IMR-90 (cell line): ENCODE measurements at regions not wholly inside any gene's neighbourhood (a gene's known extent, or its start where the extent isn't known, plus 50 kb on each side); places are given as distances from the start of the nearest gene placed in this dataset.

Source experiments
- ATAC-seq: fragments of 200-7000 bp; cut with Tn5 transposase; 2 replicates; pipeline ENCODE4 v1.9.1; 2020; ENCODE audit warnings: low read depth, mild to moderate bottlenecking, moderate library complexity
- BruUV-seq: library from RNA; stranded (reverse); fragments of 400-500 nt; replicated peaks from 2 replicates; lab custom pipeline; 2021; lab: Mats Ljungman, UMichigan
- CTCF ChIA-PET: fragments of 300-600 bp; formaldehyde crosslinking; extraction: SDS; loops from one replicate; lab custom pipeline; 2021; ENCODE audit warnings: antibody characterized with exemption; lab: Yijun Ruan, JAX
- POLR2A ChIA-PET: fragments of 300-600 bp; sonication (Branson Sonifier 250); formaldehyde crosslinking; loops from one replicate; lab custom pipeline; 2022; ENCODE audit warnings: antibody characterized with exemption; ENCODE audit not compliant: unreplicated experiment; lab: Charles Lee
- DNase-seq: peaks from one replicate; pipeline ENCODE4 v3.0.0; 2013
- H2AFZ ChIP-seq: replicated peaks from 2 replicates; pipeline ENCODE3; 2013; ENCODE audit warnings: low read length, mild to moderate bottlenecking; ENCODE audit not compliant: poor library complexity
- H2AK5ac ChIP-seq: 2 replicates; pipeline ENCODE4 v1.6.1; 2013; ENCODE audit warnings: low read depth, low read length, inconsistent platforms
- H2AK9ac ChIP-seq: replicated peaks from 2 replicates; pipeline ENCODE3; 2013; ENCODE audit warnings: mild to moderate bottlenecking, low read depth, low read length, moderate library complexity; ENCODE audit not compliant: poor library complexity
- H2BK120ac ChIP-seq: 2 replicates; pipeline ENCODE4 v1.6.1; 2013; ENCODE audit warnings: low read depth, low read length, inconsistent platforms
- H2BK15ac ChIP-seq: 3 replicates; pipeline ENCODE4 v1.6.1; 2013; ENCODE audit warnings: low read depth, low read length, inconsistent platforms
- H2BK20ac ChIP-seq: 2 replicates; pipeline ENCODE4 v1.6.1; 2013; ENCODE audit warnings: low read depth, mild to moderate bottlenecking, inconsistent platforms, low read length, moderate library complexity
- H2BK5ac ChIP-seq: 2 replicates; pipeline ENCODE4 v1.6.1; 2013; ENCODE audit warnings: mild to moderate bottlenecking, low read depth, low read length, inconsistent platforms; ENCODE audit not compliant: poor library complexity, severe bottlenecking
- H3K14ac ChIP-seq: replicated peaks from 2 replicates; pipeline ENCODE4 v1.6.1; 2013; ENCODE audit warnings: low read depth, low read length, inconsistent platforms
- H3K18ac ChIP-seq: 2 replicates; pipeline ENCODE4 v1.6.1; 2013; ENCODE audit warnings: low read depth, low read length, control low read depth
- H3K23ac ChIP-seq: 2 replicates; pipeline ENCODE4 v1.6.1; 2013; ENCODE audit warnings: low read depth, low read length, inconsistent platforms
- H3K27ac ChIP-seq: 2 replicates; pipeline ENCODE4 v1.5.1; 2013; ENCODE audit warnings: mild to moderate bottlenecking, control low read depth, low read length; ENCODE audit not compliant: insufficient read depth
- H3K27me3 ChIP-seq: 2 replicates; pipeline ENCODE4 v1.6.1; 2013; ENCODE audit warnings: low read length; ENCODE audit not compliant: control insufficient read depth, insufficient read depth
- H3K36me3 ChIP-seq: 2 replicates; pipeline ENCODE4 v1.6.1; 2013; ENCODE audit warnings: low read length, mixed read lengths; ENCODE audit not compliant: control insufficient read depth, insufficient read depth
- H3K4ac ChIP-seq: 2 replicates; pipeline ENCODE4 v1.6.1; 2013; ENCODE audit warnings: low read depth, low read length, inconsistent platforms
- H3K4me1 ChIP-seq: 2 replicates; pipeline ENCODE4 v1.6.1; 2013; ENCODE audit warnings: low read length, mixed read lengths; ENCODE audit not compliant: control insufficient read depth, insufficient read depth
- H3K4me2 ChIP-seq: 2 replicates; pipeline ENCODE4 v1.6.1; 2013; ENCODE audit warnings: low read depth, mild to moderate bottlenecking, control low read depth, low read length, moderate library complexity
- H3K4me3 ChIP-seq: 2 replicates; pipeline ENCODE4 v1.5.1; 2013; ENCODE audit warnings: low read depth, mild to moderate bottlenecking, control low read depth, low read length, moderate library complexity; ENCODE audit not compliant: insufficient read depth
- H3K56ac ChIP-seq: 2 replicates; pipeline ENCODE4 v1.6.1; 2013; ENCODE audit warnings: low read length, inconsistent platforms; ENCODE audit not compliant: insufficient read depth; ENCODE audit errors: extremely low read depth
- H3K79me1 ChIP-seq, 2 experiments: 2 replicates each; pipeline ENCODE4 v1.6.1; 2013; ENCODE audit warnings: low read length in 2 of 2, inconsistent platforms in 1 of 2, low read depth in 1 of 2
- H3K9ac ChIP-seq: 2 replicates; pipeline ENCODE4 v1.6.1; 2013; ENCODE audit warnings: low read depth, low read length, control low read depth
- H3K9me1 ChIP-seq: 2 replicates; pipeline ENCODE4 v1.6.1; 2013; ENCODE audit warnings: low read length, inconsistent platforms; ENCODE audit not compliant: insufficient read depth
- H3K9me3 ChIP-seq: 2 replicates; pipeline ENCODE4 v1.6.1; 2013; ENCODE audit warnings: low read length; ENCODE audit not compliant: control insufficient read depth, insufficient read depth
- H4K20me1 ChIP-seq: 2 replicates; pipeline ENCODE4 v1.6.1; 2013; ENCODE audit warnings: low read length, inconsistent platforms; ENCODE audit not compliant: insufficient read depth
- H4K5ac ChIP-seq: 2 replicates; pipeline ENCODE4 v1.6.1; 2013; ENCODE audit warnings: mild to moderate bottlenecking, low read depth, low read length, control low read depth
- H4K8ac ChIP-seq, 2 experiments: 2 replicates each; pipeline ENCODE4 v1.6.1; 2013; ENCODE audit warnings: low read depth in 2 of 2, low read length in 2 of 2, control low read depth in 1 of 2, inconsistent platforms in 1 of 2
- H4K91ac ChIP-seq: 2 replicates; pipeline ENCODE4 v1.6.1; 2013; ENCODE audit warnings: low read depth, low read length, inconsistent platforms; ENCODE audit not compliant: insufficient read depth
- BHLHE40 ChIP-seq: fragments of 150-350 bp; IDR thresholded peaks from 2 replicates; pipeline ENCODE4 v1.6.1; 2016; ENCODE audit warnings: mild to moderate bottlenecking, low read depth, low read length
- CEBPB ChIP-seq: IDR thresholded peaks from 2 replicates; pipeline ENCODE4 v1.6.1; 2012; ENCODE audit warnings: low read depth, low read length, improper control_type of control experiment
- CHD1 ChIP-seq: IDR thresholded peaks from 2 replicates; pipeline ENCODE4 v1.6.1; 2012; ENCODE audit warnings: low read depth, low read length, improper control_type of control experiment
- ELK1 ChIP-seq: fragments of 150-350 bp; IDR thresholded peaks from 2 replicates; pipeline ENCODE4 v1.6.1; 2016; ENCODE audit warnings: low read depth, mild to moderate bottlenecking, low read length, moderate library complexity, borderline replicate concordance
- FOS ChIP-seq: fragments of 150-350 bp; IDR thresholded peaks from 2 replicates; pipeline ENCODE4 v1.6.1; 2016; ENCODE audit warnings: low read depth, low read length
- MAFK ChIP-seq: IDR thresholded peaks from 2 replicates; pipeline ENCODE4 v1.6.1; 2012; ENCODE audit warnings: low read depth, low read length, improper control_type of control experiment
- MAZ ChIP-seq: IDR thresholded peaks from 2 replicates; pipeline ENCODE4 v1.6.1; 2012; ENCODE audit warnings: low read depth, mild to moderate bottlenecking, low read length, improper control_type of control experiment, moderate library complexity, borderline replicate concordance
- MXI1 ChIP-seq: IDR thresholded peaks from 2 replicates; pipeline ENCODE4 v1.6.1; 2012; ENCODE audit warnings: low read depth, mild to moderate bottlenecking, low read length, moderate library complexity, borderline replicate concordance
- NFE2L2 ChIP-seq: fragments of 150-350 bp; IDR thresholded peaks from 2 replicates; pipeline ENCODE4 v1.6.1; 2016; ENCODE audit warnings: low read depth, mild to moderate bottlenecking, low read length
- POLR2A ChIP-seq: IDR thresholded peaks from 2 replicates; pipeline ENCODE4 v1.6.1; 2012; ENCODE audit warnings: mild to moderate bottlenecking, low read depth, low read length
- RAD21 ChIP-seq: IDR thresholded peaks from 2 replicates; pipeline ENCODE4 v1.6.1; 2012; ENCODE audit warnings: low read length, improper control_type of control experiment
- RCOR1 ChIP-seq: IDR thresholded peaks from 2 replicates; pipeline ENCODE4 v1.6.1; 2012; ENCODE audit warnings: mild to moderate bottlenecking, low read length, improper control_type of control experiment; ENCODE audit not compliant: insufficient replicate concordance
- RFX5 ChIP-seq: IDR thresholded peaks from 2 replicates; pipeline ENCODE4 v1.8.0; 2012; ENCODE audit warnings: low read depth, mild to moderate bottlenecking, low read length, moderate library complexity
- SMC3 ChIP-seq: fragments of 150-350 bp; IDR thresholded peaks from 2 replicates; pipeline ENCODE4 v1.6.1; 2016; ENCODE audit warnings: low read depth, mild to moderate bottlenecking, antibody characterized with exemption, low read length, moderate library complexity
- WGBS, 2 experiments: methylation state at CpG; one replicate each; pipeline versions ENCODE4 v1.1.5 to v1.1.7; 2013; ENCODE audit warnings: missing lambda C conversion rate in 2 of 2; ENCODE audit not compliant: insufficient read length in 1 of 2; ENCODE audit errors: extremely low coverage in 2 of 2; 5-methylcytosine and 5-hydroxymethylcytosine counted together
- dilution Hi-C: fragments of 300-500 bp; cut with HindIII; formaldehyde crosslinking; loops from one replicate; pipeline ENCODE4 v1.14.3; 2018; ENCODE audit warnings: low sequenced_read_pairs; ENCODE audit not compliant: unreplicated experiment
- in situ Hi-C: fragments of 300-500 bp; cut with MboI; formaldehyde crosslinking; loops from 3 replicates; pipeline ENCODE4 v1.14.3; 2019; ENCODE audit warnings: low sequenced_read_pairs, inconsistent platforms, mixed read lengths
- intact Hi-C: fragments of 100-400 bp; cut with micrococcal nuclease; formaldehyde crosslinking; loops from 2 replicates; pipeline ENCODE4 v1.10.0; 2022
- TF ChIP-seq, protein P1 (sequence below): conservative IDR thresholded peaks from 2 replicates; pipeline ENCODE4 v1.5.1; 2012; ENCODE audit warnings: mild to moderate bottlenecking, low read depth, low read length, improper control_type of control experiment
- TF ChIP-seq, protein P2 (sequence below): fragments of 150-350 bp; IDR thresholded peaks from 2 replicates; pipeline ENCODE4 v1.6.1; 2017; ENCODE audit warnings: mild to moderate bottlenecking, antibody characterized with exemption, low read length, low read depth

GRCh38 chr18:78579449-78579848 lies 400.2 kb upstream of the SALL3 start:
- 30% methylated on average over 2 of the region's 4 CpGs; no CpG with 5 or more reads in 1 of the 2 experiments for WGBS, 2 experiments

More at GRCh38 chr18:78579449-78579848, 400.2 kb upstream of the SALL3 start:
- ATAC-seq = no peak
- no peak overlapping the region for H2BK5ac ChIP-seq
- no peaks in the 10 kb centered on the region for H3K9me1 ChIP-seq
- H3K27ac ChIP-seq = no peak overlapping the region
- H3K23ac ChIP-seq = no peak overlapping the region
- TF ChIP-seq ELK1 = no peak
- no peak for TF ChIP-seq MXI1
- TF ChIP-seq POLR2A = no peak
- TF ChIP-seq RCOR1 = no peak
- TF ChIP-seq RAD21 = no peak
- TF ChIP-seq, protein P1, sequence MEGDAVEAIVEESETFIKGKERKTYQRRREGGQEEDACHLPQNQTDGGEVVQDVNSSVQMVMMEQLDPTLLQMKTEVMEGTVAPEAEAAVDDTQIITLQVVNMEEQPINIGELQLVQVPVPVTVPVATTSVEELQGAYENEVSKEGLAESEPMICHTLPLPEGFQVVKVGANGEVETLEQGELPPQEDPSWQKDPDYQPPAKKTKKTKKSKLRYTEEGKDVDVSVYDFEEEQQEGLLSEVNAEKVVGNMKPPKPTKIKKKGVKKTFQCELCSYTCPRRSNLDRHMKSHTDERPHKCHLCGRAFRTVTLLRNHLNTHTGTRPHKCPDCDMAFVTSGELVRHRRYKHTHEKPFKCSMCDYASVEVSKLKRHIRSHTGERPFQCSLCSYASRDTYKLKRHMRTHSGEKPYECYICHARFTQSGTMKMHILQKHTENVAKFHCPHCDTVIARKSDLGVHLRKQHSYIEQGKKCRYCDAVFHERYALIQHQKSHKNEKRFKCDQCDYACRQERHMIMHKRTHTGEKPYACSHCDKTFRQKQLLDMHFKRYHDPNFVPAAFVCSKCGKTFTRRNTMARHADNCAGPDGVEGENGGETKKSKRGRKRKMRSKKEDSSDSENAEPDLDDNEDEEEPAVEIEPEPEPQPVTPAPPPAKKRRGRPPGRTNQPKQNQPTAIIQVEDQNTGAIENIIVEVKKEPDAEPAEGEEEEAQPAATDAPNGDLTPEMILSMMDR = no peak
- TF ChIP-seq MAFK = no peak
- TF ChIP-seq, protein P2, sequence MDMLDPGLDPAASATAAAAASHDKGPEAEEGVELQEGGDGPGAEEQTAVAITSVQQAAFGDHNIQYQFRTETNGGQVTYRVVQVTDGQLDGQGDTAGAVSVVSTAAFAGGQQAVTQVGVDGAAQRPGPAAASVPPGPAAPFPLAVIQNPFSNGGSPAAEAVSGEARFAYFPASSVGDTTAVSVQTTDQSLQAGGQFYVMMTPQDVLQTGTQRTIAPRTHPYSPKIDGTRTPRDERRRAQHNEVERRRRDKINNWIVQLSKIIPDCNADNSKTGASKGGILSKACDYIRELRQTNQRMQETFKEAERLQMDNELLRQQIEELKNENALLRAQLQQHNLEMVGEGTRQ = no peak
- no peak for TF ChIP-seq RFX5
- TF ChIP-seq MAZ = no peak
- no peak for TF ChIP-seq CEBPB
- no peak for TF ChIP-seq BHLHE40
- no peak for TF ChIP-seq SMC3
- no peak for TF ChIP-seq NFE2L2
- no peak for TF ChIP-seq FOS
- no peak for TF ChIP-seq CHD1
- no peak overlapping the region for H2BK120ac ChIP-seq
- no peak overlapping the region for H3K4me3 ChIP-seq
- ChIA-PET POLR2A (no interaction called here), CTCF (no interaction called here)
- no peaks in the 10 kb centered on the region for H3K36me3 ChIP-seq
- no peak overlapping the region for H4K91ac ChIP-seq
- no peak overlapping the region for H3K4ac ChIP-seq
- no peak overlapping the region for H3K56ac ChIP-seq
- H2AK9ac ChIP-seq = no peak overlapping the region
- DNase-seq = no peak
- no peak overlapping the region for H3K18ac ChIP-seq
- no peak overlapping the region for H4K5ac ChIP-seq
- H4K8ac ChIP-seq = no peak overlapping the region
- H4K20me1 ChIP-seq = no peaks in the 10 kb centered on the region
- no peak overlapping the region for H2BK15ac ChIP-seq
- H3K27me3 ChIP-seq = no peaks in the 10 kb centered on the region
- no TSS peak for BruUV-seq
- in situ Hi-C loops (no loop called here), intact Hi-C loops (no loop called here), dilution Hi-C loops (no loop called here)
- no peak overlapping the region for H3K9ac ChIP-seq
- H3K14ac ChIP-seq = no peak overlapping the region
- H3K9me3 ChIP-seq = peaks cover 53% of the 10 kb centered on the region
- no peak overlapping the region for H2AK5ac ChIP-seq
- H3K79me1 ChIP-seq = no peaks in the 10 kb centered on the region
- no peak overlapping the region for H2AFZ ChIP-seq
- H2BK20ac ChIP-seq = no peak overlapping the region
- no peak overlapping the region for H3K4me2 ChIP-seq
- no peaks in the 10 kb centered on the region for H3K4me1 ChIP-seq
